Neural cell (in vitro differentiated cells): ENCODE measurements at regions not wholly inside any gene's neighbourhood (a gene's known extent, or its start where the extent isn't known, plus 50 kb on each side); places are given as distances from the start of the nearest gene placed in this dataset.

Source experiments
- H2AFZ ChIP-seq: fragments of 200-600, 300-800 bp; sonication (generic), shearing (Covaris generic); 2 replicates; pipeline ENCODE4 v1.6.0; 2014; ENCODE audit warnings: low read depth, mild to moderate bottlenecking, antibody characterized with exemption, low read length, moderate library complexity
- H3F3A ChIP-seq: fragments of 200-600 bp; shearing (Covaris generic); 2 replicates; pipeline ENCODE4 v1.6.1; 2016; ENCODE audit warnings: mild to moderate bottlenecking, moderate library complexity, mixed read lengths, antibody characterized with exemption, low read length; ENCODE audit not compliant: insufficient read depth, poor library complexity, severe bottlenecking
- H3K27ac ChIP-seq: fragments of 200-600, 300-800 bp; sonication (generic), shearing (Covaris generic); 2 replicates; pipeline ENCODE4 v1.5.1; 2014; ENCODE audit warnings: mild to moderate bottlenecking, low read length, moderate library complexity
- H3K27me3 ChIP-seq: fragments of 300-800, 200-600 bp; sonication (generic), shearing (Covaris generic); 2 replicates; pipeline ENCODE4 v1.6.0; 2014; ENCODE audit warnings: mild to moderate bottlenecking, low read depth, low read length, moderate library complexity; ENCODE audit not compliant: insufficient read depth
- H3K36me3 ChIP-seq: fragments of 300-800, 200-600 bp; sonication (generic), shearing (Covaris generic); 2 replicates; pipeline ENCODE4 v1.5.1; 2014; ENCODE audit warnings: mild to moderate bottlenecking, antibody characterized with exemption, low read length, moderate library complexity; ENCODE audit not compliant: insufficient read depth
- H3K4me2 ChIP-seq: fragments of 300-800, 200-600 bp; sonication (generic), shearing (Covaris generic); 2 replicates; pipeline ENCODE4 v1.6.0; 2014; ENCODE audit warnings: mild to moderate bottlenecking, low read length
- H3K4me3 ChIP-seq: fragments of 300-800, 200-600 bp; sonication (generic), shearing (Covaris generic); 2 replicates; pipeline ENCODE4 v1.5.1; 2014; ENCODE audit warnings: mild to moderate bottlenecking, low read length, moderate library complexity
- H3K79me2 ChIP-seq: fragments of 200-600 bp; shearing (Covaris generic); replicated peaks from 2 replicates; pipeline ENCODE4 v1.6.0; 2014; ENCODE audit warnings: mild to moderate bottlenecking, low read length, moderate library complexity; ENCODE audit not compliant: insufficient read depth
- H3K9ac ChIP-seq: fragments of 300-800, 200-600 bp; sonication (generic), shearing (Covaris generic); 2 replicates; pipeline ENCODE4 v1.6.1; 2016; ENCODE audit warnings: mild to moderate bottlenecking, low read length, mixed read lengths
- H3K9me2 ChIP-seq: fragments of 200-600 bp; shearing (Covaris generic); 2 replicates; pipeline ENCODE4 v1.6.1; 2016; ENCODE audit warnings: mild to moderate bottlenecking, low read length, mixed read lengths; ENCODE audit not compliant: insufficient read depth
- H3K9me3 ChIP-seq: fragments of 200-600, 300-800 bp; sonication (generic), shearing (Covaris generic); 2 replicates; pipeline ENCODE4 v1.6.1; 2016; ENCODE audit warnings: mild to moderate bottlenecking, mixed run types, low read length, moderate library complexity, mixed read lengths
- H4K20me1 ChIP-seq: fragments of 200-600 bp; shearing (Covaris generic); 2 replicates; pipeline ENCODE4 v1.6.1; 2016; ENCODE audit warnings: mild to moderate bottlenecking, mixed run types; ENCODE audit not compliant: insufficient read depth
- CTCF ChIP-seq: fragments of 450-650 bp; IDR thresholded peaks from 2 replicates; pipeline ENCODE4 v1.5.1; 2014; ENCODE audit warnings: antibody characterized with exemption, mild to moderate bottlenecking, moderate library complexity; ENCODE audit not compliant: poor library complexity, severe bottlenecking
- EP300 ChIP-seq: fragments of 450-650 bp; conservative IDR thresholded peaks from 2 replicates; pipeline ENCODE4 v1.6.1; 2014; ENCODE audit warnings: antibody characterized with exemption, mild to moderate bottlenecking, moderate library complexity; ENCODE audit not compliant: poor library complexity, severe bottlenecking
- EZH2 ChIP-seq: fragments of 200-600, 300-800 bp; shearing (Covaris generic), sonication (generic); IDR thresholded peaks from 2 replicates; pipeline ENCODE4 v1.6.1; 2014; ENCODE audit warnings: antibody characterized with exemption, low read length, borderline replicate concordance, mild to moderate bottlenecking; ENCODE audit not compliant: insufficient read depth, poor library complexity, severe bottlenecking
- MXI1 ChIP-seq: fragments of 450-650 bp; conservative IDR thresholded peaks from 2 replicates; pipeline ENCODE4 v1.6.1; 2014; ENCODE audit warnings: antibody characterized with exemption, mild to moderate bottlenecking; ENCODE audit not compliant: poor library complexity, severe bottlenecking
- POLR2AphosphoS5 ChIP-seq: IDR thresholded peaks from 2 replicates; pipeline ENCODE4 v1.6.1; 2012
- RAD21 ChIP-seq: fragments of 450-650 bp; conservative IDR thresholded peaks from 2 replicates; pipeline ENCODE4 v1.6.1; 2014; ENCODE audit warnings: antibody characterized with exemption, mild to moderate bottlenecking, moderate library complexity
- SMC3 ChIP-seq: fragments of 450-650 bp; conservative IDR thresholded peaks from 2 replicates; pipeline ENCODE4 v1.6.1; 2014; ENCODE audit warnings: antibody characterized with exemption, mild to moderate bottlenecking, moderate library complexity; ENCODE audit not compliant: poor library complexity
- TAF1 ChIP-seq: IDR thresholded peaks from 2 replicates; pipeline ENCODE4 v1.6.1; 2012; ENCODE audit warnings: low read depth
- TF ChIP-seq, protein P1 (sequence below): IDR thresholded peaks from 2 replicates; pipeline ENCODE4 v1.6.1; 2012; ENCODE audit warnings: borderline replicate concordance

DNA sequence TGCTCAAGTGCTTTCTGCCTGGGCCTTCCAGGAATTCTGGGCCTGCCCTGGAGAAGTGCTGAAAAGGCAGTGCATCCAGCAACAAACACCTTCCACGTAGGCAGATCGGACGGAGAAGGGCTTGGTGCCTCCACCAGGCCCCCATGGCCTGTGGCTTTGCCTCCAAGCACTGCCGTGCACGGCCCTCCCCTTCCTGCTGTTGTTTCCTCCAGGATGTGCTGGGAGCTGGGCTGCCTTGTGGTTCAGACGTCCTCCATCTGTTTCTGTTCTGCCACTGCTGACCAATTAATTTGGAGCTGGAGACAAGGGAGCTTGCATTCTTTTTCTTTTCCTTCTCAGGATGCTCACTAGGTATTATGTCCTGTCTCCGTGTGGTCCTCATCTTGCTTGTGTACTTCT lies 197.0 kb downstream of the HRH4 start:
- H3K4me3 ChIP-seq: no peak overlapping the region
- H2AFZ ChIP-seq: no peak overlapping the region
- no peak for TF ChIP-seq SMC3
- no peak for TF ChIP-seq EP300
- TF ChIP-seq, protein P1, sequence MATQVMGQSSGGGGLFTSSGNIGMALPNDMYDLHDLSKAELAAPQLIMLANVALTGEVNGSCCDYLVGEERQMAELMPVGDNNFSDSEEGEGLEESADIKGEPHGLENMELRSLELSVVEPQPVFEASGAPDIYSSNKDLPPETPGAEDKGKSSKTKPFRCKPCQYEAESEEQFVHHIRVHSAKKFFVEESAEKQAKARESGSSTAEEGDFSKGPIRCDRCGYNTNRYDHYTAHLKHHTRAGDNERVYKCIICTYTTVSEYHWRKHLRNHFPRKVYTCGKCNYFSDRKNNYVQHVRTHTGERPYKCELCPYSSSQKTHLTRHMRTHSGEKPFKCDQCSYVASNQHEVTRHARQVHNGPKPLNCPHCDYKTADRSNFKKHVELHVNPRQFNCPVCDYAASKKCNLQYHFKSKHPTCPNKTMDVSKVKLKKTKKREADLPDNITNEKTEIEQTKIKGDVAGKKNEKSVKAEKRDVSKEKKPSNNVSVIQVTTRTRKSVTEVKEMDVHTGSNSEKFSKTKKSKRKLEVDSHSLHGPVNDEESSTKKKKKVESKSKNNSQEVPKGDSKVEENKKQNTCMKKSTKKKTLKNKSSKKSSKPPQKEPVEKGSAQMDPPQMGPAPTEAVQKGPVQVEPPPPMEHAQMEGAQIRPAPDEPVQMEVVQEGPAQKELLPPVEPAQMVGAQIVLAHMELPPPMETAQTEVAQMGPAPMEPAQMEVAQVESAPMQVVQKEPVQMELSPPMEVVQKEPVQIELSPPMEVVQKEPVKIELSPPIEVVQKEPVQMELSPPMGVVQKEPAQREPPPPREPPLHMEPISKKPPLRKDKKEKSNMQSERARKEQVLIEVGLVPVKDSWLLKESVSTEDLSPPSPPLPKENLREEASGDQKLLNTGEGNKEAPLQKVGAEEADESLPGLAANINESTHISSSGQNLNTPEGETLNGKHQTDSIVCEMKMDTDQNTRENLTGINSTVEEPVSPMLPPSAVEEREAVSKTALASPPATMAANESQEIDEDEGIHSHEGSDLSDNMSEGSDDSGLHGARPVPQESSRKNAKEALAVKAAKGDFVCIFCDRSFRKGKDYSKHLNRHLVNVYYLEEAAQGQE: no peak
- no peak for TF ChIP-seq MXI1
- no peak for TF ChIP-seq RAD21
- TF ChIP-seq EZH2: no peak
- no peak for TF ChIP-seq POLR2AphosphoS5
- TF ChIP-seq CTCF: no peak
- TF ChIP-seq TAF1: no peak
- H4K20me1 ChIP-seq: no peaks in the 10 kb centered on the region
- no peaks in the 10 kb centered on the region for H3K27me3 ChIP-seq
- no peaks in the 10 kb centered on the region for H3K9me3 ChIP-seq
- H3K36me3 ChIP-seq: no peaks in the 10 kb centered on the region
- H3K9ac ChIP-seq: no peak overlapping the region
- H3K9me2 ChIP-seq: no peaks in the 10 kb centered on the region
- H3F3A ChIP-seq: no peaks in the 10 kb centered on the region
- H3K4me2 ChIP-seq: no peak overlapping the region
- H3K79me2 ChIP-seq: no peaks in the 10 kb centered on the region
- no peak overlapping the region for H3K27ac ChIP-seq

GRCh38 chr18:24658302-24658701 lies 197.9 kb downstream of the HRH4 start:
- TF ChIP-seq, protein P1: no peak
- TF ChIP-seq EP300: no peak
- no peak for TF ChIP-seq TAF1
- no peak for TF ChIP-seq MXI1
- no peak for TF ChIP-seq EZH2
- TF ChIP-seq SMC3: no peak
- no peak for TF ChIP-seq POLR2AphosphoS5
- no peak for TF ChIP-seq RAD21
- H3K36me3 ChIP-seq: no peaks in the 10 kb centered on the region
- H3K4me2 ChIP-seq: no peak overlapping the region
- no peaks in the 10 kb centered on the region for H3K79me2 ChIP-seq
- no peak overlapping the region for H2AFZ ChIP-seq
- H3K9me2 ChIP-seq: no peaks in the 10 kb centered on the region
- H3K4me3 ChIP-seq: no peak overlapping the region
- no peak overlapping the region for H3K27ac ChIP-seq
- no peaks in the 10 kb centered on the region for H3K27me3 ChIP-seq
- no peak overlapping the region for H3K9ac ChIP-seq
- H4K20me1 ChIP-seq: no peaks in the 10 kb centered on the region
- H3K9me3 ChIP-seq: no peaks in the 10 kb centered on the region
- no peaks in the 10 kb centered on the region for H3F3A ChIP-seq
